Colonic mucosa (tissue), 4 donors: ENCODE measurements at regions not wholly inside any gene's neighbourhood (a gene's known extent, or its start where the extent isn't known, plus 50 kb on each side); places are given as distances from the start of the nearest gene placed in this dataset.

Experiments
- DNase-seq: peaks from one replicate; pipeline ENCODE4 v3.0.0-alpha.2; 2020
- H3K27ac ChIP-seq: fragments of 200-600 bp; one replicate; pipeline ENCODE4 v1.8.0; 2021
- H3K27me3 ChIP-seq: fragments of 200-600 bp; one replicate; pipeline ENCODE4 v1.8.0; 2021
- H3K36me3 ChIP-seq: fragments of 200-600 bp; one replicate; pipeline ENCODE4 v1.8.0; 2021
- H3K4me1 ChIP-seq: fragments of 200-600 bp; one replicate; pipeline ENCODE4 v1.8.0; 2021; ENCODE audit warnings: mild to moderate bottlenecking
- H3K4me3 ChIP-seq: fragments of 200-600 bp; one replicate; pipeline ENCODE4 v1.8.0; 2021
- H3K9ac ChIP-seq, 2 donors: one replicate each; pipeline ENCODE4 v1.7.0; 2013; ENCODE audit warnings: control low read depth in 2 of 2, low read depth in 2 of 2, low read length in 2 of 2
- H3K9me3 ChIP-seq: fragments of 200-600 bp; one replicate; pipeline ENCODE4 v1.8.0; 2021
- intact Hi-C: fragments of 100-400 bp; cut with DNase I; formaldehyde crosslinking; loops from one replicate; pipeline ENCODE4 v1.14.1; 2022
- TF ChIP-seq, protein P1 (sequence below): fragments of 200-600 bp; IDR thresholded peaks from one replicate; pipeline ENCODE4 v1.8.0; 2022; ENCODE audit warnings: antibody characterized with exemption, mild to moderate bottlenecking
- donor health status: healthy.
- donor health status: DM: no; HTN: no; CAD: no.
- donor health status: DM: no; HTN: no; CAD: no.

DNA sequence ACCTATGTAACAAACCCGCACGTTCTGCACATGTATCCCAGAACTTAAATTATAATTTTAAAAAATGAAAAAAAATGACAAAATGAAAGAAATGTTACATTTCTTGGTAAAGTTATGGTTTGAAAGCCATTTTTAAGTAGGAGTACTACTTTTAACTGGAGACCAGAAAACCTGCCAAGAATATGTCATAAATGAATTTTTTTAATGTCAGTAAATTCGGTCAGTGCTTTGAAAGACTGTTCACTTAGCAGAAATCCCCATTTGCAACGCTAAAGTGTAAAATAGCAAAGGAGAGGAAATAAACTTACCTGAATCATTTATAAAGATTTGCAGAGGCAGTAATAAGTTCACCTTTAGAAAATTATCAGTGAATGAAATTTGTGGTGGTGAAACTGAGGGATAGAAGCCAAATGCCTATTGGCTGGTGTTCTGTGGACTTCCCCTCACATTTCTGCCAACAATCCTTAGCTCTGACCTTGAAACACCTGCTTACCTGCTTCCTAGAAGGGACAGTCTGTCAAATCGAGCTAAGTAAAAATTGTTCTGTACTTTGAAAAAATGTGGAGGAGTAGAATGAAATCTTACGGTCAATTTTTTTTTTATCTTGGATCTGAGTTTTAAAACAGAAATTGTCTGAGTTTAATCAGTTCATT lies 714.2 kb downstream of the SLC6A15 start:
- no peaks in the 10 kb centered on the region for H3K4me1 ChIP-seq
- TF ChIP-seq, protein P1, sequence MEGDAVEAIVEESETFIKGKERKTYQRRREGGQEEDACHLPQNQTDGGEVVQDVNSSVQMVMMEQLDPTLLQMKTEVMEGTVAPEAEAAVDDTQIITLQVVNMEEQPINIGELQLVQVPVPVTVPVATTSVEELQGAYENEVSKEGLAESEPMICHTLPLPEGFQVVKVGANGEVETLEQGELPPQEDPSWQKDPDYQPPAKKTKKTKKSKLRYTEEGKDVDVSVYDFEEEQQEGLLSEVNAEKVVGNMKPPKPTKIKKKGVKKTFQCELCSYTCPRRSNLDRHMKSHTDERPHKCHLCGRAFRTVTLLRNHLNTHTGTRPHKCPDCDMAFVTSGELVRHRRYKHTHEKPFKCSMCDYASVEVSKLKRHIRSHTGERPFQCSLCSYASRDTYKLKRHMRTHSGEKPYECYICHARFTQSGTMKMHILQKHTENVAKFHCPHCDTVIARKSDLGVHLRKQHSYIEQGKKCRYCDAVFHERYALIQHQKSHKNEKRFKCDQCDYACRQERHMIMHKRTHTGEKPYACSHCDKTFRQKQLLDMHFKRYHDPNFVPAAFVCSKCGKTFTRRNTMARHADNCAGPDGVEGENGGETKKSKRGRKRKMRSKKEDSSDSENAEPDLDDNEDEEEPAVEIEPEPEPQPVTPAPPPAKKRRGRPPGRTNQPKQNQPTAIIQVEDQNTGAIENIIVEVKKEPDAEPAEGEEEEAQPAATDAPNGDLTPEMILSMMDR, result no peak
- H3K9me3 ChIP-seq, result no peaks in the 10 kb centered on the region
- no peak for DNase-seq
- no peak overlapping the region for H3K4me3 ChIP-seq
- no peaks in the 10 kb centered on the region for H3K36me3 ChIP-seq
- no peak overlapping the region for H3K27ac ChIP-seq
- intact Hi-C loops, result no loop called here
- no peaks in the 10 kb centered on the region for H3K27me3 ChIP-seq
- no peak overlapping the region for H3K9ac ChIP-seq

- H3K27me3 ChIP-seq, result no peaks in the 10 kb centered on the region
- H3K27ac ChIP-seq, result no peak overlapping the region
- no peaks in the 10 kb centered on the region for H3K36me3 ChIP-seq
- intact Hi-C loops, result no loop called here
- no peaks in the 10 kb centered on the region for H3K9me3 ChIP-seq
- H3K4me1 ChIP-seq, result no peaks in the 10 kb centered on the region
- TF ChIP-seq, protein P1, result no peak
- no peak for DNase-seq
- H3K4me3 ChIP-seq, result no peak overlapping the region
- no peak overlapping the region for H3K9ac ChIP-seq
Observed at GRCh38 chr12:84191779-84192178, 720.8 kb downstream of the SLC6A15 start.

DNA sequence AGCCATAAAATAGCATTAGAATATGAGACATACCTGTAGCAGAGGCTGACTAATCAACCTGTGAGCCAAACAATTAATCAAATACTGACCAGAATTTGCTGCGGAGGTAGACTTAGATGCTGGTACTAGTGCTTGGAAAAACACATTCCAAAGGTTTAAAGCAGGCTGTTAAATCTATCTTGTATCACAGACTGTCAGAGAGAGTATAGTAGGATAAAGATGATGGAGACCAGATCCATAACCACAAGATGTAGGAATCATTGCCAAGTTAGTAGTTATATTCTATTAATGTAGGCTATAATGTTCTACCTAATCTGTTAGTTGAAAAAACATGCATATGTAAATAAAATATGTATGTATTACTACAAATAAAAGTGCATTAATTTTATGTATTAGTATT lies 726.2 kb downstream of the SLC6A15 start:
- Histone ChIP-seq H3K9ac (no peak overlapping the region), H3K9me3 (no peaks in the 10 kb centered on the region), H3K4me1 (no peaks in the 10 kb centered on the region), H3K4me3 (no peak overlapping the region), H3K36me3 (no peaks in the 10 kb centered on the region), H3K27ac (no peak overlapping the region), H3K27me3 (no peaks in the 10 kb centered on the region)
- TF ChIP-seq, protein P1, result no peak
- no peak for DNase-seq
- intact Hi-C loops, result no loop called here

- Histone ChIP-seq H3K36me3 (no peaks in the 10 kb centered on the region), H3K4me1 (no peaks in the 10 kb centered on the region), H3K4me3 (no peak overlapping the region), H3K9me3 (no peaks in the 10 kb centered on the region), H3K27me3 (no peaks in the 10 kb centered on the region), H3K9ac (no peak overlapping the region), H3K27ac (no peak overlapping the region)
- no peak for DNase-seq
- intact Hi-C loops, result no loop called here
- TF ChIP-seq, protein P1, result no peak
Observed at GRCh38 chr12:84183576-84183975, 729.0 kb downstream of the SLC6A15 start.

- TF ChIP-seq, protein P1, result no peak
- intact Hi-C loops, result no loop called here
- DNase-seq, result no peak
- H3K9ac ChIP-seq, result no peak overlapping the region
- no peaks in the 10 kb centered on the region for H3K9me3 ChIP-seq
- H3K4me1 ChIP-seq, result no peaks in the 10 kb centered on the region
- H3K4me3 ChIP-seq, result no peak overlapping the region
- no peaks in the 10 kb centered on the region for H3K36me3 ChIP-seq
- H3K27me3 ChIP-seq, result no peaks in the 10 kb centered on the region
- no peak overlapping the region for H3K27ac ChIP-seq
Observed at GRCh38 chr12:84174115-84174514, 738.5 kb downstream of the SLC6A15 start.
